ENCODE measurements at regions not wholly inside any gene's neighbourhood (a gene's known extent, or its start where the extent isn't known, plus 50 kb on each side); places are given as distances from the start of the nearest gene placed in this dataset.

- Histone ChIP-seq H3K27ac (ENCODE audit: low read depth, low read length) (no peak overlapping the region), H3K9ac (ENCODE audit: low read length) (no peak overlapping the region), H2AFZ (ENCODE audit: insufficient read depth, low read length, poor library complexity) (no peak overlapping the region), H2BK5ac (ENCODE audit: low read depth, low read length, poor library complexity) (no peak overlapping the region), H3K79me1 (ENCODE audit: low read length) (no peaks in the 10 kb centered on the region), H3K23ac (ENCODE audit: low read length) (no peak overlapping the region), H3K4ac (ENCODE audit: low read depth, low read length) (no peak overlapping the region), H3K9me3 (ENCODE audit: insufficient read depth, low read depth, low read length) (no peaks in the 10 kb centered on the region), H4K12ac (ENCODE audit: low read depth, low read length) (no peak overlapping the region), H3K36me3 (ENCODE audit: control insufficient read depth in 1 of 2, insufficient read depth in 2 of 2, low read length in 2 of 2) (no peaks in the 10 kb centered on the region), H3K4me1 (ENCODE audit: control insufficient read depth in 1 of 2, insufficient read depth in 2 of 2, low read length in 2 of 2) (no peaks in the 10 kb centered on the region), H4K8ac (ENCODE audit: low read depth, low read length) (no peak overlapping the region), H3K27me3 (ENCODE audit: insufficient read depth, low read length) (no peaks in the 10 kb centered on the region), H4K91ac (ENCODE audit: low read depth, low read length) (no peak overlapping the region), H2BK120ac (ENCODE audit: insufficient read depth, low read length, poor library complexity) (no peak overlapping the region), H3K79me2 (ENCODE audit: control insufficient read depth, insufficient read depth, low read length, poor library complexity) (no peaks in the 10 kb centered on the region), H2AK5ac (ENCODE audit: low read length) (no peak overlapping the region), H3K18ac (ENCODE audit: low read length) (no peak overlapping the region), H3K14ac (ENCODE audit: low read length) (no peak overlapping the region), H2BK12ac (ENCODE audit: low read length) (no peak overlapping the region), H3K4me3 (ENCODE audit: low read depth, low read length) (no peak overlapping the region), H3K4me2 (ENCODE audit: low read length) (no peak overlapping the region)
- no peak for DNase-seq
- WGBS (ENCODE audit: extremely low coverage, insufficient coverage, insufficient read length): no CpG with 5 or more reads among the region's 3 CpGs
These were observed 144.1 kb upstream of the PRICKLE2 start for GRCh38 chr3:64369390-64369789.

DNA sequence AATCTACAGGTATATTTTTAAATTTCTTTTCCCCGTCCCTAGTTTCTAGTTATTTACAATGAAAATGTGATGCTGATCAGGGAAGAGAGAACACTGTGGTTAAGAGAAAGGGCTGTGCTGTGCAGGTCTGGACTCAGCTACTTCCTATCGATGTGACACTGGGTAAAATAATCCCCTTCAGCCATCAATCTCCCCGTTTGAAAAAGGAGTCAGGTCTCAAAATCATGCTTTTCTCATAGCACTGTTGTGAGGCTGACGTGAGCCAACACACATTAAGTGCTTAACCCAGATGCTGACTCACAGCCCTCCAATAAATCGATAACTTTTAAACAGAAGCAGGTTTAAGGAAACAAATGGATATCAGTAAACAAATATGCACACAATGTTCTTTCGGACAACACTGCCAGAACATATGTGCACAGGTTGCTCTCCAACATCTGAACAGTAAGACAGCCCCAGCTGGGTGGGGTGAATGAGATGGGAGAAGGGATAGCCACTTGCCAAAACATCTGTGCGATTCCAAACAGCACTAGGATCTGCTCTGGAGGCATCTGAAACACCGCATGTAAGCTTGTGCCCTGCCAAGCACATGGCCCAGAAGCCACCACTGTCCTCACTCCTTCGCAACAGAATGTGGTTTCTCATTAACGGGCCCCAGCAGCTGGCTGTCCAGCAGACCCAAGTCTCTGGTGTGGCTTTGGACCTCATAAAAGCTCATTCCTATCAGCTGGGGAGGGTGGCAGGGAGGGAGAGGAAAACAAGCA lies 143.2 kb upstream of the PRICKLE2 start:
- no peaks in the 10 kb centered on the region for H3K36me3 ChIP-seq (ENCODE audit: control insufficient read depth in 1 of 2, insufficient read depth in 2 of 2, low read length in 2 of 2)
- H3K27me3 ChIP-seq (ENCODE audit: insufficient read depth, low read length): no peaks in the 10 kb centered on the region
- H4K91ac ChIP-seq (ENCODE audit: low read depth, low read length): no peak overlapping the region
- no peak overlapping the region for H2BK120ac ChIP-seq (ENCODE audit: insufficient read depth, low read length, poor library complexity)
- no peaks in the 10 kb centered on the region for H3K9me3 ChIP-seq (ENCODE audit: insufficient read depth, low read depth, low read length)
- H2AFZ ChIP-seq (ENCODE audit: insufficient read depth, low read length, poor library complexity): no peak overlapping the region
- H4K8ac ChIP-seq (ENCODE audit: low read depth, low read length): no peak overlapping the region
- no peak overlapping the region for H4K12ac ChIP-seq (ENCODE audit: low read depth, low read length)
- no CpG with 5 or more reads among the region's 10 CpGs for WGBS (ENCODE audit: extremely low coverage, insufficient coverage, insufficient read length)
- H3K4me1 ChIP-seq (ENCODE audit: control insufficient read depth in 1 of 2, insufficient read depth in 2 of 2, low read length in 2 of 2): no peaks in the 10 kb centered on the region
- no peak overlapping the region for H3K23ac ChIP-seq (ENCODE audit: low read length)
- DNase-seq: no peak
- H3K18ac ChIP-seq (ENCODE audit: low read length): no peak overlapping the region
- H3K27ac ChIP-seq (ENCODE audit: low read depth, low read length): no peak overlapping the region
- no peaks in the 10 kb centered on the region for H3K79me1 ChIP-seq (ENCODE audit: low read length)
- no peak overlapping the region for H3K4me2 ChIP-seq (ENCODE audit: low read length)
- no peak overlapping the region for H3K4me3 ChIP-seq (ENCODE audit: low read depth, low read length)
- H3K4ac ChIP-seq (ENCODE audit: low read depth, low read length): no peak overlapping the region
- no peak overlapping the region for H3K9ac ChIP-seq (ENCODE audit: low read length)
- H3K14ac ChIP-seq (ENCODE audit: low read length): no peak overlapping the region
- H2AK5ac ChIP-seq (ENCODE audit: low read length): no peak overlapping the region
- H2BK12ac ChIP-seq (ENCODE audit: low read length): no peak overlapping the region
- no peaks in the 10 kb centered on the region for H3K79me2 ChIP-seq (ENCODE audit: control insufficient read depth, insufficient read depth, low read length, poor library complexity)
- H2BK5ac ChIP-seq (ENCODE audit: low read depth, low read length, poor library complexity): no peak overlapping the region

DNA sequence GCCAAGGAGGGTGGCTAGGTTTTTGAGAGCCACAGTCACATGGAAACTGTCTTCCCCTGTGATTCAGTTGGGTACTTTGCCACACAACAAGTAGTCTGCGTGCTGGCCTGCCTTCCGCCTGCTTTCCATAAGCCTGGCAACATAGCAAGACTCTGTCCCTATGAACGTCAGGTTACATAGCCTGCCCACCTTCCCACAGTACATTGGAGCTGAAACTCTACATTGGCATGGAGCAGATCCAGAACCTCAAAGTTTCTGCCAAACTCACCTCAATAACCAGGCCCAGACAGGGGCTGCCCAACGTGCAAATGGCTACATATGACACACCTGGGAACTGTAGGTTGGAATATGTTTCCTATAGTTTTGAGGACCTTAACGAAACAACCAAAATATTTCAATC lies 140.6 kb upstream of the PRICKLE2 start:
- H4K12ac ChIP-seq (ENCODE audit: low read depth, low read length): no peak overlapping the region
- no peak overlapping the region for H3K27ac ChIP-seq (ENCODE audit: low read depth, low read length)
- H3K4me3 ChIP-seq (ENCODE audit: low read depth, low read length): no peak overlapping the region
- no peaks in the 10 kb centered on the region for H3K79me2 ChIP-seq (ENCODE audit: control insufficient read depth, insufficient read depth, low read length, poor library complexity)
- H3K27me3 ChIP-seq (ENCODE audit: insufficient read depth, low read length): no peaks in the 10 kb centered on the region
- no peak overlapping the region for H2BK12ac ChIP-seq (ENCODE audit: low read length)
- H2AK5ac ChIP-seq (ENCODE audit: low read length): no peak overlapping the region
- peaks cover 0 to 2% of the 10 kb centered on the region in 2 experiments for H3K4me1 ChIP-seq (ENCODE audit: control insufficient read depth in 1 of 2, insufficient read depth in 2 of 2, low read length in 2 of 2)
- no peak overlapping the region for H4K8ac ChIP-seq (ENCODE audit: low read depth, low read length)
- no peak overlapping the region for H2BK5ac ChIP-seq (ENCODE audit: low read depth, low read length, poor library complexity)
- no peak overlapping the region for H3K14ac ChIP-seq (ENCODE audit: low read length)
- H2BK120ac ChIP-seq (ENCODE audit: insufficient read depth, low read length, poor library complexity): no peak overlapping the region
- no peaks in the 10 kb centered on the region for H3K36me3 ChIP-seq (ENCODE audit: control insufficient read depth in 1 of 2, insufficient read depth in 2 of 2, low read length in 2 of 2)
- H3K4ac ChIP-seq (ENCODE audit: low read depth, low read length): no peak overlapping the region
- no peak overlapping the region for H3K23ac ChIP-seq (ENCODE audit: low read length)
- H3K9me3 ChIP-seq (ENCODE audit: insufficient read depth, low read depth, low read length): no peaks in the 10 kb centered on the region
- no peak overlapping the region for H3K9ac ChIP-seq (ENCODE audit: low read length)
- no peak for DNase-seq
- H4K91ac ChIP-seq (ENCODE audit: low read depth, low read length): no peak overlapping the region
- no peak overlapping the region for H3K4me2 ChIP-seq (ENCODE audit: low read length)
- no peak overlapping the region for H2AFZ ChIP-seq (ENCODE audit: insufficient read depth, low read length, poor library complexity)
- WGBS (ENCODE audit: extremely low coverage, insufficient coverage, insufficient read length): no CpG with 5 or more reads among the region's 5 CpGs
- H3K18ac ChIP-seq (ENCODE audit: low read length): no peak overlapping the region
- no peaks in the 10 kb centered on the region for H3K79me1 ChIP-seq (ENCODE audit: low read length)

DNA sequence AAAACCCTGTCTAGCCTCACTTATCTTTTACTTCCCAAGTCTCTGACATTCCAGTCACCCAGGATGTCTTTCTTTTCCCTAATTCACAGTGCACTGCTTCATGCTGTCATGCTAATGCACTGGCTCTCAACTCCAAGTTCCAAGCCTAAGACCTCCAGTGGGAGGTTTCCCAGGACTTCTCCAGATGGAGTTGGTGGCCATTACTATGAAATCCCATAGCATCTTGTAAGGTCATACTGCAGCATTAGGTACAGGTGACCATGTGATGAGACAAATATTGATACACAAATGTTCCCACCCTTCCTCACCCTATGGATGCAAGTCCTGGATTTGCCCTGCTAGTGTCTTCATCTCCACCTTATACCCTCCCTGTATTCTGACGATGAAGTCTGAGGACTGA lies 138.6 kb upstream of the PRICKLE2 start:
- H3K4me3 ChIP-seq (ENCODE audit: low read depth, low read length): no peak overlapping the region
- H3K9me3 ChIP-seq (ENCODE audit: insufficient read depth, low read depth, low read length): no peaks in the 10 kb centered on the region
- H4K91ac ChIP-seq (ENCODE audit: low read depth, low read length): no peak overlapping the region
- H3K4me1 ChIP-seq (ENCODE audit: control insufficient read depth in 1 of 2, insufficient read depth in 2 of 2, low read length in 2 of 2): peaks cover 1 to 2% of the 10 kb centered on the region in 2 experiments
- no peak for DNase-seq
- no peak overlapping the region for H3K9ac ChIP-seq (ENCODE audit: low read length)
- no peak overlapping the region for H3K4ac ChIP-seq (ENCODE audit: low read depth, low read length)
- no peak overlapping the region for H3K27ac ChIP-seq (ENCODE audit: low read depth, low read length)
- no peak overlapping the region for H2BK120ac ChIP-seq (ENCODE audit: insufficient read depth, low read length, poor library complexity)
- H2BK5ac ChIP-seq (ENCODE audit: low read depth, low read length, poor library complexity): no peak overlapping the region
- no peak overlapping the region for H2AFZ ChIP-seq (ENCODE audit: insufficient read depth, low read length, poor library complexity)
- no peaks in the 10 kb centered on the region for H3K36me3 ChIP-seq (ENCODE audit: control insufficient read depth in 1 of 2, insufficient read depth in 2 of 2, low read length in 2 of 2)
- no peak overlapping the region for H3K14ac ChIP-seq (ENCODE audit: low read length)
- no peak overlapping the region for H2AK5ac ChIP-seq (ENCODE audit: low read length)
- peaks cover 3% of the 10 kb centered on the region for H3K79me1 ChIP-seq (ENCODE audit: low read length)
- H2BK12ac ChIP-seq (ENCODE audit: low read length): no peak overlapping the region
- no peak overlapping the region for H3K23ac ChIP-seq (ENCODE audit: low read length)
- H3K4me2 ChIP-seq (ENCODE audit: low read length): no peak overlapping the region
- H4K12ac ChIP-seq (ENCODE audit: low read depth, low read length): no peak overlapping the region
- H3K18ac ChIP-seq (ENCODE audit: low read length): no peak overlapping the region
- WGBS (ENCODE audit: extremely low coverage, insufficient coverage, insufficient read length): no CpG with 5 or more reads among the region's 1 CpG
- no peak overlapping the region for H4K8ac ChIP-seq (ENCODE audit: low read depth, low read length)
- no peaks in the 10 kb centered on the region for H3K79me2 ChIP-seq (ENCODE audit: control insufficient read depth, insufficient read depth, low read length, poor library complexity)
- H3K27me3 ChIP-seq (ENCODE audit: insufficient read depth, low read length): no peaks in the 10 kb centered on the region

All from trophoblast cell (in vitro differentiated cells and primary cell).